ENCODE measurements at regions not wholly inside any gene's neighbourhood (a gene's known extent, or its start where the extent isn't known, plus 50 kb on each side); places are given as distances from the start of the nearest gene placed in this dataset.
A peak's percentile ranks its signal among the peaks of the same experiment; 100 is the strongest.

DNA sequence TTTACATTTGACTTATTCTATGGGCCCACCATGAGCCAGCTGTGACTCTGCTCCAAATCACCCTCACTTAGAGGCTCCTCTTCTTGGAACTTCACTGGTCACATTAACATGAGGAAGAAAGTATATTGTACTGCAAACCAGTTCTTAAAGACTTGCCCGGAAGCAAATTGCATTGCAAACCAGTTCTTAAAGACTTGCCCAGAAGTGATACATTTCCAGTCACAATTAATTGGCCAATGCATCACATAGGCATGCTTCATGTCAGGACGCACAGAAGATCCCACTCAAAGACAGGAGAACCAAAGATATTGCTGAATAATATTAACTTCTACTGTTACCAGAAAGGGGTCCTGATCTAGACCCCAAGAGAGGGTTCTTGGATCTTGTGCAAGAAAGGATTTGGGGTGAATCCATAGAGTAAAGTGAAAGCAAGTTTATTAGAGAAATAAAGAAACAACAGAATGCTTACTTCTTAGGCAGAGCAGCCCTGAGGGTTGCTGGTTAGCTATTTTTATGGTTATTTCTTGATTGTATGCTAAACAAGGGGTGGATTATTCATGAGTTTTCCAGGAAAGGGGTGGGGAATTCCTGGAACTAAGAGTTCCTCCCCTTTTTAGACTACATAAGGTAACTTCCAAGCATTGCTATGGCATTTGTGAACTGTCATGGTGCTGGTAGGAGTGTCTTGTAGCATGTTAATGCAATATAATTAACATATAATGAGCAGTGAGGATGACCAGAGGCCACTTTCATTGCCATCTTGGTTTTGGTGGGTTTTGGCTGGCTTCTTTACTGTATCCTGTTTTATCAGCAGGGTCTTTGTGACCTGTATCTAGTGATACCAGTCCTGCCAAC lies 54.6 kb upstream of the HCCS start:
- no peak for DNase-seq (ENCODE audit: low spot score)

- DNase-seq (ENCODE audit: low spot score) = peak; percentile 76
These were observed 51.2 kb upstream of the HCCS start for GRCh38 chrX:11059933-11060332.

Data from A172 (cell line).